Cardiac muscle cell (in vitro differentiated cells and primary cell): ENCODE measurements at regions not wholly inside any gene's neighbourhood (a gene's known extent, or its start where the extent isn't known, plus 50 kb on each side); places are given as distances from the start of the nearest gene placed in this dataset.

Source experiments
- DNase-seq, 2 donors: peaks; one replicate each; pipeline versions ENCODE4 v3.0.0 to v3.0.0-alpha.2; 2010 to 2017; ENCODE audit warnings: low read depth in 1 of 2, low spot score in 1 of 2
- H3K27ac ChIP-seq: fragments of 200-600 bp; sonication (generic); 2 replicates; pipeline ENCODE4 v1.5.1; 2016
- H3K27me3 ChIP-seq: fragments of 200-600 bp; sonication (generic); 2 replicates; pipeline ENCODE4 v1.6.0; 2016; ENCODE audit warnings: control low read depth
- H3K36me3 ChIP-seq: fragments of 200-600 bp; sonication (generic); 2 replicates; pipeline ENCODE4 v1.5.1; 2016; ENCODE audit warnings: control low read depth
- H3K4me1 ChIP-seq: fragments of 200-600 bp; sonication (generic); 2 replicates; pipeline ENCODE4 v1.8.1; 2017; ENCODE audit warnings: low read depth, mild to moderate bottlenecking, mixed run types
- H3K4me3 ChIP-seq: fragments of 200-600 bp; sonication (generic); 2 replicates; pipeline ENCODE4 v1.5.1; 2016; ENCODE audit warnings: mild to moderate bottlenecking
- H3K9me3 ChIP-seq: fragments of 200-600 bp; sonication (generic); 2 replicates; pipeline ENCODE4 v1.5.1; 2017; ENCODE audit warnings: low read depth, mild to moderate bottlenecking, control low read depth
- TF ChIP-seq, protein P1 (sequence below): IDR thresholded peaks from 2 replicates; pipeline ENCODE4 v1.5.1; 2012; ENCODE audit warnings: low read depth, mild to moderate bottlenecking, low read length

GRCh38 chr2:37784071-37784758 lies 112.8 kb upstream of the CDC42EP3 start:
- DNase-seq = no peak
- no peak overlapping the region for H3K4me3 ChIP-seq
- no peaks in the 10 kb centered on the region for H3K27me3 ChIP-seq
- no peak overlapping the region for H3K27ac ChIP-seq
- peaks cover 3% of the 10 kb centered on the region for H3K4me1 ChIP-seq
- H3K9me3 ChIP-seq = no peaks in the 10 kb centered on the region
- H3K36me3 ChIP-seq = no peaks in the 10 kb centered on the region
- TF ChIP-seq, protein P1, sequence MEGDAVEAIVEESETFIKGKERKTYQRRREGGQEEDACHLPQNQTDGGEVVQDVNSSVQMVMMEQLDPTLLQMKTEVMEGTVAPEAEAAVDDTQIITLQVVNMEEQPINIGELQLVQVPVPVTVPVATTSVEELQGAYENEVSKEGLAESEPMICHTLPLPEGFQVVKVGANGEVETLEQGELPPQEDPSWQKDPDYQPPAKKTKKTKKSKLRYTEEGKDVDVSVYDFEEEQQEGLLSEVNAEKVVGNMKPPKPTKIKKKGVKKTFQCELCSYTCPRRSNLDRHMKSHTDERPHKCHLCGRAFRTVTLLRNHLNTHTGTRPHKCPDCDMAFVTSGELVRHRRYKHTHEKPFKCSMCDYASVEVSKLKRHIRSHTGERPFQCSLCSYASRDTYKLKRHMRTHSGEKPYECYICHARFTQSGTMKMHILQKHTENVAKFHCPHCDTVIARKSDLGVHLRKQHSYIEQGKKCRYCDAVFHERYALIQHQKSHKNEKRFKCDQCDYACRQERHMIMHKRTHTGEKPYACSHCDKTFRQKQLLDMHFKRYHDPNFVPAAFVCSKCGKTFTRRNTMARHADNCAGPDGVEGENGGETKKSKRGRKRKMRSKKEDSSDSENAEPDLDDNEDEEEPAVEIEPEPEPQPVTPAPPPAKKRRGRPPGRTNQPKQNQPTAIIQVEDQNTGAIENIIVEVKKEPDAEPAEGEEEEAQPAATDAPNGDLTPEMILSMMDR = no peak

- no peak for DNase-seq
- Histone ChIP-seq H3K27me3 (no peaks in the 10 kb centered on the region), H3K27ac (no peak overlapping the region), H3K36me3 (no peaks in the 10 kb centered on the region), H3K9me3 (no peaks in the 10 kb centered on the region), H3K4me3 (no peak overlapping the region), H3K4me1 (peaks cover 3% of the 10 kb centered on the region)
- TF ChIP-seq, protein P1 = no peak
Observed at GRCh38 chr2:37784759-37785149, 113.3 kb upstream of the CDC42EP3 start.

DNA sequence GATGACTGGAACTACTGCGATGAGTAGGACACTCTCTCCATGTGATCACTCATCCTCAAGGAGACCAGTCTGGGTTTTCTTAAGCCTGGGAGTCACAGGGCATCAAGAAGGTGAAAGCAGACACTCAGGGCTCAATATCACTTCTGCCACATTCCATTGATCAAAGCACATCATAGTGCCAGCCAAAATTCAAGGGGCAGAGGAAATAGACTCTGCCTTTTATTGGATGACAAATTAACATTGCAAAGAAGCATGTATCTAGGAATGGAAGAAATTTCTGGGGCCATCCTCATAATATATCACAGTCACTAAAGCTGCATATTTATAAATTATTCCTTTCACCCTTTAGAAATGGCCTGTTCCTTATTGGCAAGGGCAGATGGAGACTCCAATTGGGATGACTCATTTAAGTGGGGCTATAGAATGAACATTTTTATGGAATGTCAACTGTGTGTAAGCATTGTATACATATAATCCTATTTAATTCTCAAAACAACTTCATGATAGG lies 114.8 kb upstream of the CDC42EP3 start:
- Histone ChIP-seq H3K36me3 (no peaks in the 10 kb centered on the region), H3K27me3 (no peaks in the 10 kb centered on the region), H3K4me3 (no peak overlapping the region), H3K9me3 (no peaks in the 10 kb centered on the region), H3K27ac (no peak overlapping the region), H3K4me1 (peaks cover 3% of the 10 kb centered on the region)
- TF ChIP-seq, protein P1 = no peak
- no peak for DNase-seq

GRCh38 chr2:37786854-37787253 lies 115.4 kb upstream of the CDC42EP3 start:
- Histone ChIP-seq H3K27ac (no peak overlapping the region), H3K27me3 (no peaks in the 10 kb centered on the region), H3K36me3 (no peaks in the 10 kb centered on the region), H3K9me3 (no peaks in the 10 kb centered on the region), H3K4me3 (no peak overlapping the region), H3K4me1 (peaks cover 3% of the 10 kb centered on the region)
- TF ChIP-seq, protein P1 = no peak
- no peak for DNase-seq

DNA sequence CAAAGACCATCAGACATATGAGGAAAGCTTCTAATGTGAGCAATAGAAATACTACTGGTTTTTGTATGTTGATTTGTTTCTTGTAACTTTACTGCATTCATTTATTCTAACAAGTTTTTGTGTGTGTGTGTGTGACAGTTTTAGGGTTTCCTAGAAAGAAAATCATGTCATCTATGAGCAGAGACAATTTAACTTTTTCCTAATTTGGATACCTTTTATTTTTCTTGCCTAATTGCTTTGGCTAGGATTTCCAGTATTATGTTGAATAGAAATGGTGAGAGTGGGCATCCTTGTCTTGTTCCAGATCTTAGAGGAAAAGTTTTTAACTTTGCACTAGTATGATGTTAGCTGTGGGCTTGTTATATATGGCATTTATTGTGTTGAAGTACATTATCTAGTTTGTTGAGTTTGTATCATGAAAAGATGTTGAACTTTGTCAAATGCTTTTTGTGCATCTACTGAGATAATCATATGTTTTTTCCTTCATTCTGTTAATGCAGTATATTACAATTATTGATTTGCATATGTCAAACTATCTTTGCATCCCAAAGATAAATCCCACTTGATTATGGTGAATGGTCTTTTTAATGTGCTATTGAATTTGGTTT lies 117.3 kb upstream of the CDC42EP3 start:
- TF ChIP-seq, protein P1 = no peak
- peaks cover 8% of the 10 kb centered on the region for H3K4me1 ChIP-seq
- no peaks in the 10 kb centered on the region for H3K9me3 ChIP-seq
- no peaks in the 10 kb centered on the region for H3K27me3 ChIP-seq
- H3K27ac ChIP-seq = no peak overlapping the region
- H3K36me3 ChIP-seq = no peaks in the 10 kb centered on the region
- no peak overlapping the region for H3K4me3 ChIP-seq
- no peak for DNase-seq
